Astrocyte of the cerebellum (primary cell): ENCODE measurements at regions not wholly inside any gene's neighbourhood (a gene's known extent, or its start where the extent isn't known, plus 50 kb on each side); places are given as distances from the start of the nearest gene placed in this dataset.

Experiments used
- DNase-seq: peaks from one replicate; pipeline ENCODE4 v3.0.0-alpha.2; 2011; ENCODE audit warnings: low read depth
- H3K4me3 ChIP-seq: 2 replicates; pipeline ENCODE4 v1.5.1; 2011; ENCODE audit warnings: mild to moderate bottlenecking, low read depth, low read length, moderate library complexity
- CTCF ChIP-seq: IDR thresholded peaks from 2 replicates; pipeline ENCODE4 v1.5.1; 2012; ENCODE audit warnings: low read length, low read depth, moderate library complexity, mild to moderate bottlenecking; ENCODE audit errors: missing control alignments
- in situ Hi-C: cut with HindIII; loops from 2 replicates; pipeline ENCODE4 v1.10.0; 2017; ENCODE audit warnings: low sequenced_read_pairs

- H3K4me3 ChIP-seq: no peak overlapping the region
- DNase-seq: no peak
- TF ChIP-seq CTCF: no peak
- in situ Hi-C loops: no loop called here
Measured at GRCh38 chrX:68892651-68893050, 63.8 kb downstream of the EFNB1 start.

- DNase-seq: no peak
- no peak overlapping the region for H3K4me3 ChIP-seq
- TF ChIP-seq CTCF: no peak
- in situ Hi-C loops: no loop called here
Measured at GRCh38 chrX:68892134-68892533, 63.3 kb downstream of the EFNB1 start.
